ENCODE measurements at regions not wholly inside any gene's neighbourhood (a gene's known extent, or its start where the extent isn't known, plus 50 kb on each side); places are given as distances from the start of the nearest gene placed in this dataset.

DNA sequence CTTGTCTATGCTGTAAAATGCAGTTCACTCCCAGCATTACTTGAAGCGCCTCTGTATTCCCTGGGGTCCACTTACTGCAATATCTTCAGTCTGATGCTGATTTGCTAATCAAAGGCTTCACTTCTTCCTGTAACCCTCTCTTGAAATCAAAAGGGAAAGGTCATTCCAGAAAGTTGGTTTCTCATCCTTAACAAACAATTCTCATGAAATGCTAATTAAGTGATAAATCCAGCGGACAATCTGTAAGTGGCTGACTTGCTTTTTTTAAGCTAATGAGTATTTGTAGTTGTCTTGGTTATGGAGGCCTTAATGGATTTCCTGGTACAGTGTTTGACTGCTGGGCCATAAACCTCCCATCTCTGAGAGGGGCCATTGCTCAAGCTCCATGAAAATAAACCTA is 499.6 kb upstream of the HS6ST1 start:
- no peak for DNase-seq (ENCODE audit: low read depth, low spot score)
- TF ChIP-seq, protein P1, sequence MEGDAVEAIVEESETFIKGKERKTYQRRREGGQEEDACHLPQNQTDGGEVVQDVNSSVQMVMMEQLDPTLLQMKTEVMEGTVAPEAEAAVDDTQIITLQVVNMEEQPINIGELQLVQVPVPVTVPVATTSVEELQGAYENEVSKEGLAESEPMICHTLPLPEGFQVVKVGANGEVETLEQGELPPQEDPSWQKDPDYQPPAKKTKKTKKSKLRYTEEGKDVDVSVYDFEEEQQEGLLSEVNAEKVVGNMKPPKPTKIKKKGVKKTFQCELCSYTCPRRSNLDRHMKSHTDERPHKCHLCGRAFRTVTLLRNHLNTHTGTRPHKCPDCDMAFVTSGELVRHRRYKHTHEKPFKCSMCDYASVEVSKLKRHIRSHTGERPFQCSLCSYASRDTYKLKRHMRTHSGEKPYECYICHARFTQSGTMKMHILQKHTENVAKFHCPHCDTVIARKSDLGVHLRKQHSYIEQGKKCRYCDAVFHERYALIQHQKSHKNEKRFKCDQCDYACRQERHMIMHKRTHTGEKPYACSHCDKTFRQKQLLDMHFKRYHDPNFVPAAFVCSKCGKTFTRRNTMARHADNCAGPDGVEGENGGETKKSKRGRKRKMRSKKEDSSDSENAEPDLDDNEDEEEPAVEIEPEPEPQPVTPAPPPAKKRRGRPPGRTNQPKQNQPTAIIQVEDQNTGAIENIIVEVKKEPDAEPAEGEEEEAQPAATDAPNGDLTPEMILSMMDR (IDR thresholded peaks at IDR 0.05; ENCODE audit: insufficient read depth, low read length, missing control alignments) = no peak
- CTCF ChIA-PET = no interaction called here
- POLR2A ChIA-PET = no interaction called here
- H3K4me3 ChIP-seq (ENCODE audit: low read depth, low read length) = no peak overlapping the region

DNA sequence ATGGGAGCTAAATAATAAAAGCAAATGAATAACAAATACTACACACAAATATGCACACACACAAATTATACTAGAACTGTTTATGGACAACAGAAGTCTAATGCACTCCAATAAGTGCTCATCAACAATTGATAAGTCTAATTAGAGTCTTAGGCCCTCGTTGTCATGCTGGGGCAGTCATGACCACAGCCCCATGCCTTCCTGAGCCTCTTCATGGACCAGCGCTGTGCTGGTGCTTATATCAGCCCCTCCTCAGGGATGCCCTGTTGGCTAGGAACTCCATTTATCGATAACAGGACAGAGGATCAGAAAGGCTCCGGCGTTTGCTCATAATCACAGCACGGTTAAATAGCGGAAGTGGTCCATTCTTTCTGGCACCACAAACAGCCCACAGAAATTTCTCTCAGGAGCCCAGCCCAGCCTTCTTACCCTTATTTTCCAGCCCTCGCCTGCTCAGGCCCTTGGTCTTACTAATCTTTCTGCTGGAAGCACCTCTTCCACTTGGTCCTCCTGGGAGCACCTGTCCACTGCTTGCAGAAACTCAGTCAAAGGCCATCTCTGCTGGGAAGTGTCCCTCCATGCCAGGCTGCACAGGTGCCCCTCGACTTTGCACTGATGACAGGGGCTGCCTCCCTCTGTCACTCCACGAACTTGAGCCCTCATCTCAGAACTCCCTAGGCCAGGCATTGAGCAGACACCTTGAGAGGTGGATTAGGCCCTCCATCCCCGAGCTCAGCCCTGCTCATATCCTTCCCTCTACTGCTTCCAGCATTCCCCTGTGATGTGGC is 500.2 kb upstream of the HS6ST1 start:
- no peak for DNase-seq (ENCODE audit: low read depth, low spot score)
- POLR2A ChIA-PET = no interaction called here
- TF ChIP-seq, protein P1 (IDR thresholded peaks at IDR 0.05; ENCODE audit: insufficient read depth, low read length, missing control alignments) = no peak
- CTCF ChIA-PET = no interaction called here
- H3K4me3 ChIP-seq (ENCODE audit: low read depth, low read length) = no peak overlapping the region

DNA sequence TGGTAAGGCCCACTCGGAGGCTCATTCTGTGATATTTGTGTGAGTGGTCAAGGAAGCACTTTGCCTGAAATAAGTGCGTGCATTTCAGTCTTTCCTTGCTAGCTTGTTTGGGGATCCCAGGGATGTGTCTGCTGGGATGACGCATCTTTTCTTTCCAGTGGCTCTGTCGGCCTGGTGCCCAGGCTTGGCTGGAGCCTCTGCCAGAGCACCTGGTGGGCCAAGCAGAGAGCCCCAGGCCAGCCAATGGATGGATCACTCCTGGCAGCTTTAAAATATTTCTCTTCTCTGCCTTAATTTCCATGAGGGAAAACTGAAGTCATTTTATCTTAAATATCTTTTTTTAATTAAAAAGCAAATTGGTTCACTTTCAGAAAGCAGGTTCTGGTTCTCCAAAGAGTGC is 501.8 kb upstream of the HS6ST1 start:
- no peak for DNase-seq (ENCODE audit: low read depth, low spot score)
- CTCF ChIA-PET = no interaction called here
- H3K4me3 ChIP-seq (ENCODE audit: low read depth, low read length) = no peak overlapping the region
- POLR2A ChIA-PET = interaction anchor here (0.6 kb wide), 1 partner anchor 588 kb away, joined by 3 read pairs; no protein-coding TSS in a partner anchor
- TF ChIP-seq, protein P1 (IDR thresholded peaks at IDR 0.05; ENCODE audit: insufficient read depth, low read length, missing control alignments) = no peak

DNA sequence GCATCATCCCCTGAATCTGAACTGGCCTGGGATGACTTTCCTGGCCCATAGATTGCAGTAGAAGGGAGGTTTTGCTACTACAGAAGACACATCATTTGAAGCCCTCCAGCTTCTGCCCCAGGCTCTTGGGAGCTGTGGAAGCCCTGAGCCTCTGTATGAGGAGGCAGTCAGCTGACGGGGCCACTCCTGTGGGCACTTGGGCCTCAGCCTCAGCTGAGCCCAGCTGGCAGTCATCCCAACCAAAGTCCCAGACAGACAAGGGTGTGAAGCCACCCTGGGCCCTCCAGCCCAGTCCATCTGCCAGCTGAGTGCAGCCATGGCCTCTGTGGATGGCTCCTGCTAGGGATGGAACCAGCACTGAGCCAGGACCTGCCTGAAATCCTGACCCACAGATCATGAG is 502.3 kb upstream of the HS6ST1 start:
- POLR2A ChIA-PET = interaction anchor here (0.6 kb wide), 1 partner anchor 588 kb away, joined by 3 read pairs; no protein-coding TSS in a partner anchor
- H3K4me3 ChIP-seq (ENCODE audit: low read depth, low read length) = no peak overlapping the region
- DNase-seq (ENCODE audit: low read depth, low spot score) = no peak
- TF ChIP-seq, protein P1 (IDR thresholded peaks at IDR 0.05; ENCODE audit: insufficient read depth, low read length, missing control alignments) = no peak
- CTCF ChIA-PET = no interaction called here

DNA sequence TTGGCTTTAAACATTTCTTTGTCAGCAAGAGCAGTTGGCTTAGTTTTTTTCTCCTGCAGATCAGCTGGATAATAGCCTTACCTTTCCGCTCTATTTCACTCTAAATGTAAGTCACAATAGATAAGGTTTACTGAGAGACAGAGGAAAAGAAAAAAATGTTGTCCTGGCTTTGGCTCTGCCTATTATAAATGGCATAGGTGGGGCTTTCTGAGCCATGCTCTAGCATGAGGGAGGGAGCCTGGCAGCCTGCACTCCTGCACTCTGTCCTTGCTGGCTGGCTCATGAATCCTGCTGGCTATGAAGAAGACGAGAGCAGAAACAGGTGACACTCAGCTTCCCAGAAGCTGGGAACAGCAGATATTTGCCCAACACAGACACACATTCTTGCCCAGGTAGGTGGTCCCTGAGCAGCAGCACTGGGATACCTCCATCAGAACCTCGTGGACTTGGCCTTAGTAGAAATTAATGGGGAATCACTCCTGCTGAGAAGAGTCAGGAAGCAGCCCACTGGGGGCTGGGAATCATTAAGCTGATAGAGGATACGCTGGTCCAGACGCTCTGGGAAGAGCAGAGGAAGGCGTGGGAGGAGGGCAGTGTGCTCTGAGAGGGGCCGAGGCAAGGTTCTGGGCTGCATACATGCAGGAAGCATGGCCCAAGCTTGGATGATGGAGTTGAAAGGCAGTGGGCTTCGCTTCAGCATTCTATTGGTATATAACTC is 514.4 kb upstream of the HS6ST1 start:
- CTCF ChIA-PET = no interaction called here
- TF ChIP-seq, protein P1 (IDR thresholded peaks at IDR 0.05; ENCODE audit: insufficient read depth, low read length, missing control alignments) = no peak
- no peak for DNase-seq (ENCODE audit: low read depth, low spot score)
- POLR2A ChIA-PET = no interaction called here
- H3K4me3 ChIP-seq (ENCODE audit: low read depth, low read length) = no peak overlapping the region

DNA sequence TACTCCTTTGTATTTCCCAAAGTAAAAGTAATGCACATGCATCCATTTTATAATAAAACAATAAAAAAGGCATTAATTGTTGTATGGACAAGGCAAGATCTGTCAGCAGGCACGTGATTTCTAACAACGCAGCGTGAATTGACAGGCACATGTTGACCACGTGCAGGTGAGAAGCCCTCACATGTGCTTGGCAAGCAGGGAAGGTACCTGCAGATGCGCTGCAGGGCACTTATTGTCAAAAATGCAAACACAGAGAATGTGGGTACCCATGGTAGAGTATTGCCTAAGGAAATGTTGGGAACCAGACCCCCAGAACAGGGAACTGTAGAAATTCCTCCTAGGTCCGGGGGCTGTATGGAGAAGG is 515.0 kb upstream of the HS6ST1 start:
- TF ChIP-seq, protein P1 (IDR thresholded peaks at IDR 0.05; ENCODE audit: insufficient read depth, low read length, missing control alignments) = no peak
- no peak overlapping the region for H3K4me3 ChIP-seq (ENCODE audit: low read depth, low read length)
- no peak for DNase-seq (ENCODE audit: low read depth, low spot score)
- ChIA-PET POLR2A (no interaction called here), CTCF (no interaction called here)

All from AG04449 (cell line).